ENCODE measurements at regions not wholly inside any gene's neighbourhood (a gene's known extent, or its start where the extent isn't known, plus 50 kb on each side); places are given as distances from the start of the nearest gene placed in this dataset.

GRCh38 chr6:142647449-142648035 is 297.4 kb downstream of the HIVEP2 start:
- Histone ChIP-seq H3K4me3 (no peak overlapping the region), H3K9me3 (replicated peaks; ENCODE audit: control insufficient read depth, insufficient read depth, low read length) (no peaks in the 10 kb centered on the region), H4K20me1 (ENCODE audit: control insufficient read depth, insufficient read depth) (no peaks in the 10 kb centered on the region), H3K27ac (ENCODE audit: control insufficient read depth, insufficient read depth) (no peak overlapping the region), H3K4me1 (ENCODE audit: control insufficient read depth, insufficient read depth, low read length) (no peaks in the 10 kb centered on the region), H3K9ac (ENCODE audit: control insufficient read depth, insufficient read depth, low read length) (no peak overlapping the region), H3K79me2 (ENCODE audit: control insufficient read depth, insufficient read depth, low read length) (no peaks in the 10 kb centered on the region), H3K27me3 (replicated peaks in 1 of 2; ENCODE audit: control insufficient read depth in 2 of 2, insufficient read depth in 2 of 2, low read length in 1 of 2) (no peaks in the 10 kb centered on the region; a peak in 2 of 4 replicates), H3K36me3 (ENCODE audit: control insufficient read depth in 2 of 2, insufficient read depth in 2 of 2, low read length in 1 of 2) (no peaks in the 10 kb centered on the region), H3K4me2 (ENCODE audit: control insufficient read depth, insufficient read depth) (no peak overlapping the region), H2AFZ (ENCODE audit: control insufficient read depth, low read depth, low read length) (no peak overlapping the region)
- SMC1A ChIA-PET (ENCODE audit: uncharacterized antibody, unreplicated experiment): interaction anchor here (1.3 kb wide), 1 partner anchor 12 kb away, joined by 4 read pairs; no protein-coding TSS in a partner anchor
- POLR2A ChIA-PET: no interaction called here
- intact Hi-C loops (cut with micrococcal nuclease; ENCODE audit: unreplicated experiment) (no loop called here), in situ Hi-C loops (cut with MboI) (no loop called here)
- ATAC-seq: no peak
- DNase-seq (ENCODE audit: low read depth, low spot score): no peak
- WGBS (ENCODE audit: insufficient coverage, insufficient replicate concordance, low lambda C conversion rate, missing lambda C conversion rate): 47% methylated on average over 6 of the region's 6 CpGs
- no TSS peak for BruUV-seq (replicated peaks)
- no peak for FAIRE-seq
- no peak for TF ChIP-seq POLR2AphosphoS5 (IDR thresholded peaks at IDR 0.05; ENCODE audit: low read length)
- TF ChIP-seq ESRRA (IDR thresholded peaks at IDR 0.05; ENCODE audit: low read length): no peak
- no peak for TF ChIP-seq IKZF2 (IDR thresholded peaks at IDR 0.05)
- no peak for TF ChIP-seq POLR2AphosphoS2 (IDR thresholded peaks at IDR 0.05; ENCODE audit: low read depth, low read length)
- no peak for TF ChIP-seq SREBF2 (IDR thresholded peaks at IDR 0.05; ENCODE audit: low read length)
- TF ChIP-seq RFX5 (IDR thresholded peaks at IDR 0.05; ENCODE audit: low read depth, low read length): no peak
- no peak for TF ChIP-seq BRCA1 (IDR thresholded peaks at IDR 0.05; ENCODE audit: low read depth, low read length)
- TF ChIP-seq E2F8 (IDR thresholded peaks at IDR 0.05; ENCODE audit: low read depth, partially characterized antibody): no peak
- TF ChIP-seq TCF12 (IDR thresholded peaks at IDR 0.05; ENCODE audit: low read depth, low read length): no peak
- no peak for TF ChIP-seq PML (IDR thresholded peaks at IDR 0.05; ENCODE audit: low read length)
- TF ChIP-seq MTA2 (IDR thresholded peaks at IDR 0.05; ENCODE audit: low read depth): no peak
- TF ChIP-seq ZZZ3 (IDR thresholded peaks at IDR 0.05; ENCODE audit: control insufficient read depth, insufficient read length, low read depth): no peak
- TF ChIP-seq USF1 (IDR thresholded peaks at IDR 0.05; ENCODE audit: borderline replicate concordance, extremely low read length, insufficient read depth, low read depth, low read length): no peak
- TF ChIP-seq NBN (IDR thresholded peaks at IDR 0.05): no peak
- TF ChIP-seq MXI1 (IDR thresholded peaks at IDR 0.05; ENCODE audit: low read depth, low read length): no peak
- RAD21 ChIA-PET (ENCODE audit: unreplicated experiment): no interaction called here
- CTCF ChIA-PET: interaction anchor here (1.5 kb wide), 1 partner anchor 46 kb away, joined by 3 read pairs; no protein-coding TSS in a partner anchor

Measured in GM12878 (cell line).